Caki2 (cell line): ENCODE measurements at regions not wholly inside any gene's neighbourhood (a gene's known extent, or its start where the extent isn't known, plus 50 kb on each side); places are given as distances from the start of the nearest gene placed in this dataset.
"Not testable (repeated sequence)": the region's sequence is repeated elsewhere in the genome, so short reads cannot be mapped to it uniquely, and the experiment has no call there.

Experiments
- DNase-seq: peaks from one replicate; pipeline ENCODE4 v3.0.0-alpha.2; 2015; ENCODE audit warnings: low read depth
- in situ Hi-C: cut with HindIII; loops from 2 replicates; pipeline ENCODE4 v1.10.0; 2016; ENCODE audit warnings: low sequenced_read_pairs, low pct_unique_long_range_greater_than_20kb, mixed read lengths

DNA sequence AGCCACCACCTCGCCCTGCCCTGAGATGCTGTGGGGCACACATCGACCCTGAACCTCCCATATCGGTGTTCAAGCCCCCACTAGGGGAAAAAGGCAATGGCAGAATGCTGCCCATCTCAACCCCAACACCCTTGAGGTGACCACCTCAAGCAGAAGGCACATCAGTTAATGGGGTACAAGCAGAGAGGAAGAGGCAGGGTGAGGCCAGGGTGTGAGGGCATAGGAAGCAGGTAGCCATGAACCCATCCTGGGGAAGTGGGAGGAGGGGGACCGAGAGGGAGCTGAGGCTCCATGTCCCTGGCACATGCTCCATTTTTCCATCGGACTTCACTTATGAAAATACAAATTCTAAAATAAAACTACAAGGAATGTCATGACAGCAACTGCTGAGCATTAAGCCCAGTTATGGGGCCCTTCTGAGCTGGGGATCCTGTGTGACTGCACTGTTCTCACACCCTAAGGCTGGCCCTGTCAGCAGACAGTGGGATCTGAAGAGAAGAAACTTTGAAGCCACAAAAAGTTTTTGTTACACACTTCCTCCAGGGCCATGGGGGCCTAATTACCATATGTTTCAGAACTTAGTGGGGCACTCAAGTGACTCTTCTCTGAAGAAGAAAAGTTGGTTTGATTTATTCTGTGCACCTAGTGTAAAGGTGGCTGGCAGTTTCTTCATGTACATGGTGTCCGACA lies 68.2 kb upstream of the FAM241A start:
- in situ Hi-C loops: no loop called here
- DNase-seq: no peak

DNA sequence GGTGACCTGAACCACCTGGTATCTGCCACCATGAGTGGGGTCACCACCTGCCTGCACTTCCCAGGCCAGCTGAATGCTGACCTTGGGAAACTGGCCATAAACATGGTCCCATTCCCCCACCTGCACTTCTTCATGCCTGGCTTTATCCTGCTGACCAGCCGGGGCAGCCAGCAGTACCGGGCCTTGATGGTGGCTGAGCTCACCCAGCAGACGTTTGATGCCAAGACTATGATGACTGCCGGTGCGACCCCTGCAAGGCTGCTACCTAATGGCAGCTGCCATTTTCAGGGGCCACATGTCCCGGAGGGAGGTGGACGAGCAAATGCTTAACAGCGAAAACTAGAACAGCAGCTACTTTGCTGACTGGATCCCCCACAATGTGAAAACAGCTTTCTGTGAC lies 67.5 kb upstream of the FAM241A start:
- in situ Hi-C loops: no loop called here
- DNase-seq: no peak

DNA sequence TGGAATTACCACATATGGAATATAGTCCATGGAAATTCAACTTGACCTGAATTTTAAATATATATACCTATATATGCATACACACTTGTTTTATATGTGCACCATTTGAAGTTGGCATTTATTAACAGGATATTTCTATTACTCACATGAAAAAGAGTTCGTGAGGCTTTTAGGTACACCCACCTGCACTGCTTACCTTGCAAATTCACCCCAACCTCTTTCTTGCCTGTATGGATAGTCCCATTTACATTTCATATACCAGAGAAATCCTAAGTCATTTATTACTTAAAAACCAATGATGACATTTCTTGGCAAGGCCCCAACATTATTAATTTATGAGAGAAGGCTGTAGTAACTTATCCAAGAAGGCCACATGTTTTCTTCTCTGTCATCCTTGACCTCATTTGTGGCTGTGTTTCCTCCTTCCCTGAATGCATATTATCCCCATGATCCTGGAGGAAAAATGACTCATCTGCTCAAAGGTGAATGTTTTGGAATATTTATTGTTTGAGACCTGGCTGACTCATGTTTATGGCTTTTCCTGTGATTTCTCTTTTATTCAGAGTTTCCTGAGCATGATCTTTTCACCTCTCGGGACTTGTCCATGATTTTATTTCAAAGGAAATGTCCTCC lies 62.2 kb upstream of the FAM241A start:
- in situ Hi-C loops: no loop called here
- DNase-seq: peak; percentile 90

DNA sequence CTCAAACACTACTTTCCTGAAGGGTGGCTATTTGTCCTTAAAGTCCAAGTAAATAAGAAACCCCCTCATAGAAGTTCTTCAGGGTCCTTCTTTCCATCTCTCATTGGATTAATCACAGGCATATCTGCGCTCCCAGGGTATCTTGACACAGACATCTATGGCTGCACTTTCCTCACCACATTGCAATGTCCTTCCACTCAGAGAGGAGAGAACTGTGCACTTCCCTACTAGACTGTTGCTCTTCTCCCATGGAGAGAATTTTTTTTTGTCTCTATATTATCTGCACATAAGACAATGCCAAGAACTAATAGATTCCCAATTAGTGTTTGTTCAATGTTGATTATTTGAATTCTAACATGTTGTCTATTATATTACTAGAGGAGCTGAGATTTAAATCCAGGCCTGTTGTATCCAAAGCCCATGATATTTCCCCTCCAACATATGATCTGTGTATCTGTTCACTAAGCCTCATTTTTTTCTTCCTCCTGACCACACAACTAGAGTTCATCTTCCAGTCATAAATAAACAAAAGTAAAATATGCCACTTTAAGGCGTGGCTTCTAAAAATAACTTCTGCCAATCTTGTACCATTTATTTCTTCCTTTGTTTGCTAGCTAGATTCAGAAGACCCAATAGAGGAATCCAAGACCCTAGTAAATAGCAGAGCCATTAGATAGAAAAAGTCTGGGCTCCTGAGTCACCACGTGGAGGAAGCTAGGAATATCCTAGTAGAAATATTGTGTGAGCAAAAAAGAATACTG lies 61.5 kb upstream of the FAM241A start:
- in situ Hi-C loops: no loop called here
- peak; percentile 42 for DNase-seq

DNA sequence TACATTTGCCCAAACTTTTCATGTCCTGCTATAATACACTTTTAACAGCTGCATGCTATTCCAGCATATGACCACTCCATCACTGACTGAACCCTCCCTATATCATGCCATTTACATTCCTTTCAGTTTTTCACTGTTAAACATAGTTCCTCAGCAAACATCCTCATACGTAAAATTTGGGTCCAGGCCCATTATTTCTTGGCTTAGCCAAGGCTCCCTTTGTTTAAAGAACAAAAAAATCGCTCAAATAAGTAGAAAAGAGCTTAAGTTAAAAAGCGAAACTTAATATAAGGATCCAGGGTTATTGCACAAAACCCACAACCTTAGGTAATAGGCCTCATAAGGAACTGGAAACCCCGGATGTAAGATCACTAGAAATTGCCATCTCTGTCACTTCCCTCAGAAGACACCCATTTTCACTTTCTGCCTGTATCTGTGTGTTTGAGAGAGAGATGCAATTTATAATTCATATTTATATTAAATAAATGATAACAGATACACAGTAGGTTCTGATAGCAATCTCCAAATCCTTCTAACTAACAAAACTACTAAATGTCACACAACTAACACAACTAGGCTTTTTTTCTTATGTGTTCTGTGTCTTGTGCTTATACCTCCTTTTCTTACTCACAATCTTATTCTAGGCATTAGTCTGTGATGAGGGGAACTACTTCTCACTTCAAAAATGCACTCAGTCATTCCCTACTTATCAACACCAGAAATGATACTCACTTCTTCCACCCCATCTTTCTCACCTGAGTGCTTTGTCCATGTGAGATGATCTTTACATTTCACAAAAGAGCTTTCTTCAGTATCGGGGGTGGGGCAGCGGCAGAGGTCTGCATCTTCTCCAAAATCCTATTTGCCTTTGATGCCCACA lies 59.9 kb upstream of the FAM241A start:
- in situ Hi-C loops: no loop called here
- no peak for DNase-seq

DNA sequence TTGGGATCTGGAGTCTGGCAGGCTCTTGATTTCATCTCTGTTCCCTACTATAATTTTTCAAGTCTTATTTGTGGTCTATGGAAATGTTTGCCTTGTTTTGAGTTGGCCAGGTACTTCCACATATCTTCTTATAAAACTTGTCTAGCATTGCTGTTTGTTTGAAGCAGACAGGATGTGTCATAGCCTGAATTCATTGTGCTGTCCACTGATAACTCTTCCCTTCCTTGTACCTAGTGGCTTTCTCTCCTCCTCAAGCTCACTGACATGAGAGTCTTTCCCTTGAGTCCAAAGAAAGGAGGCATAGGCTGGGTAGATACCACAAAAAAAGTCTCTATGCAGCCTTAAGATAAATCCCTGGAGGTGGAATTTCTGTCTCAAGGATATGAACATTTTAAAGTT lies 59.2 kb upstream of the FAM241A start:
- DNase-seq: no peak
- in situ Hi-C loops: no loop called here

DNA sequence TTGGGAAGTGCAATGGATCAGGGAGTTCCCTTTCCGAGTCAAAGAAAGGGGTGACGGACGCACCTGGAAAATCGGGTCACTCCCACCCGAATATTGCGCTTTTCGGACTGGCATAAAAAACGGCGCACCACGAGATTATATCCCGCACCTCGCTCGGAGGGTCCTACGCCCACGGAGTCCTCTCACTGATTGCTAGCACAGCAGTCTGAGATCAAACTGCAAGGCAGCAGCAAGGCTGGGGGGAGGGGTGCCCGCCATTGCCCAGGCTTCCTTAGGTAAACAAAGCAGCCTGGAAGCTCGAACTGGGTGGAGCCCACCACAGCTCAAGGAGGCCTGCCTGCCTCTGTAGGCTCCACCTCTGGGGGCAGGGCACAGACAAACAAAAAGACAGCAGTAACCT lies 58.6 kb upstream of the FAM241A start:
- DNase-seq, in situ Hi-C loops: not testable (repeated sequence)

DNA sequence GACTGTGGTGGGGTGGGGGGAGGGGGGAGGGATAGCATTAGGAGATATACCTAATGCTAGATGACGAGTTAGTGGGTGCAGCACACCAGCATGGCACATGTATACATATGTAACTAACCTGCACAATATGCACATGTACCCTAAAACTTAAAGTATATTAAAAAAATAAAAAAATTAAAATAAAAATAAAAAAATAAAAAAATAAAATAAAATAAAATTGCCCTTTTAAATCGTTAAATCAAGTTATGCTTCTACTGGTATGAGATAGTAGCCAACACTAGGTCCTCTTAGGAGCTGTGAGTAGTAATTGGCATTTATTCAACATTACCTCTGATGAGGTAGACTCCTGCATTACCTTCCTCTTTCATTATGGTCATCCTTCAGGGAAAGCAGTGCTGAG lies 52.9 kb upstream of the FAM241A start:
- DNase-seq, in situ Hi-C loops: not testable (repeated sequence)

DNA sequence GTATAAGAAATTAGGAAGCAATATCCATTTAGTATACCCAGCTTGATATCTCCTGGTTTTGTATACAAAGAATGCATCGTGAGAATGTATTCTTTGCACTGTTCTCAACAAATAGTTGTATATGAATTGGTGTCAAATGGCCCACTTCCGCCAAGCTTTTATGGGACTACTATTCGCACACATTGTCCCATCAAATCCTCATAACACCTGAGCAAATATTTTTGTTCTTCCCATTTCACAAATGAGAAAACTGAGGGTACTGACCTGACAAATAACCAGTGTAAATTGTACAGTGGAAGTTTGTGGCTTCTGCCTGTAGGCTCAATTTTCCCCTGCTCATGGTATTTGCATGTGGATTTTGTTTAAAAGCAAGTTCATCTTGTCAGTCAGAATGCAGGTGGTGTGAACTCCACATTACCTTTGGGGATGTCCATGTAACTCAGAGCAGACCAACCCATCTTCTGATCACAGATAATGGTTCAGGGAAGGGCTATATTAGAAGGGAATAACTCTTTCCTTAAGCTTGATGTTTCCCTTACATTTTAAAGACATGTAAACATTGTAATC lies 51.5 kb upstream of the FAM241A start:
- DNase-seq: no peak
- in situ Hi-C loops: no loop called here

DNA sequence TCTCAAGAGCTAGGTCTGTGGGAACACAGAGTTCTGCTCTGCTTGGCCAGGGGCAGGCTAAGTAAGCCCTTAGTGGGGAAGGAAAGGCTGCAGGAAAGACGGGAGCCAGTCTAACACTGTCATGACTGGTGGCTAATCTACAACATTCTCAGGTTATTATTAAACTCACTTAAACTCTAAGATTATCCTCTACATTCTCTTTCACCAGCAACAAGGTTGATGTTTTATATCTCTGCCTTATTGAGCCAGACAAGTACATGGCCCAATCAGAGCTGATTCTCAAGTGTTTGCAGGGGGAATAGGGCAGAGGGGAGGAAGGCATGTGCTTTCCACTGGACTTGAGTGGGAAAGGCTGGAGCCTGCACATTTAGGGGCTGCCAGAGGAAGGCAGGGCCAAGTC lies 50.9 kb upstream of the FAM241A start:
- DNase-seq: no peak
- in situ Hi-C loops: no loop called here
